GM12878 (cell line): ENCODE measurements at regions not wholly inside any gene's neighbourhood (a gene's known extent, or its start where the extent isn't known, plus 50 kb on each side); places are given as distances from the start of the nearest gene placed in this dataset.

Source experiments
- CTCF ChIP-seq, 3 experiments: IDR thresholded peaks in 2 of 3; conservative IDR thresholded peaks in 1 of 3; 2 replicates each; pipeline ENCODE4 v1.5.1; 2011; ENCODE audit warnings: low read depth in 3 of 3, low read length in 3 of 3, mild to moderate bottlenecking in 3 of 3, control low read depth in 2 of 3, moderate library complexity in 2 of 3, inconsistent platforms in 1 of 3, mixed read lengths in 1 of 3; ENCODE audit not compliant: control insufficient read depth in 2 of 3, insufficient read depth in 1 of 3; ENCODE audit errors: extremely low read depth in 1 of 3
- GABPA ChIP-seq: IDR thresholded peaks from 2 replicates; pipeline ENCODE4 v1.6.1; 2014; ENCODE audit warnings: antibody characterized with exemption, low read depth, mild to moderate bottlenecking, inconsistent platforms

GRCh38 chr11:21659961-21660360 is 532.9 kb upstream of the ANO5 start:
- TF ChIP-seq GABPA: no peak
- TF ChIP-seq CTCF (IDR thresholded peaks at IDR 0.05 in 2 of 3, conservative IDR thresholded peaks at IDR 0.05 in 1 of 3; ENCODE audit: control insufficient read depth in 2 of 3, extremely low read depth in 1 of 3, insufficient read depth in 1 of 3, low read depth in 3 of 3, low read length in 3 of 3): no peak
